ENCODE measurements at regions not wholly inside any gene's neighbourhood (a gene's known extent, or its start where the extent isn't known, plus 50 kb on each side); places are given as distances from the start of the nearest gene placed in this dataset.

DNA sequence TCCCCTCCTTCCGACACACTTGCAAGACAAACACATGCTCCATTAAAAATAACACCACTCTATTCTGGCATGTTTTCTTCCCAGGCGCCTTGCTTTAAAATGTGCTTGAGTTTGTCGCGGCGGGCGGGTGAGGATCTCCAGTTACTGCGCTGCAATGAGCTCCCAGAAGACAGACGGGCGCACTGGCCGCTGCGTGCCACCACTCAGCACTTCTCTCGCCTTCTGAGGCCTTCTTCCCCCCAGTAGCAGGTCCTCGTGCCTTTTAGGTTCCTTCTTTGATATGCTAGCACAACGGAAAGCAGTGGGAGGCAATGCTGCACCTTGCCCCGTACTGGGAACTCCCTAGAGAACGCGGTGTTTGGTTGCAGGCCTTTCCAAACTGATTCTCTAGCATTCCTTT is 279.5 kb upstream of the NR5A2 start:
- H3K4me3 ChIP-seq (ENCODE audit: low read length) = no peak overlapping the region
- H3K9ac ChIP-seq (ENCODE audit: extremely low read depth, low read length, poor library complexity, severe bottlenecking) = no peak overlapping the region
- H3K4me3 Mint-ChIP-seq = peak overlapping the region; percentile 36
- peak; percentile 83 for DNase-seq
- no peak overlapping the region for H3K27ac ChIP-seq (ENCODE audit: low read depth, low read length)
- WGBS, 2 experiments (ENCODE audit: insufficient coverage in 1 of 2, insufficient read length in 1 of 2) = 43 to 53% methylated on average over 14 to 17 of the region's 17 CpGs
- H3K4me1 ChIP-seq (ENCODE audit: control insufficient read depth, insufficient read depth, low read length) = no peaks in the 10 kb centered on the region
- peaks cover 9% of the 10 kb centered on the region for H3K27me3 ChIP-seq (ENCODE audit: control insufficient read depth, insufficient read depth, low read length, poor library complexity, severe bottlenecking)
- no peaks in the 10 kb centered on the region for H3K36me3 ChIP-seq (ENCODE audit: control insufficient read depth, insufficient read depth, low read length)
- H3K27ac Mint-ChIP-seq = no peak overlapping the region
- peaks cover 29% of the 10 kb centered on the region for H3K27me3 Mint-ChIP-seq (ENCODE audit: insufficient read depth)
- H3K9me3 Mint-ChIP-seq = no peaks in the 10 kb centered on the region
- H3K4me1 Mint-ChIP-seq = peaks cover 11% of the 10 kb centered on the region
- H3K36me3 Mint-ChIP-seq (ENCODE audit: low read depth) = no peaks in the 10 kb centered on the region
- peaks cover under 1% of the 10 kb centered on the region for H3K9me3 ChIP-seq (ENCODE audit: control insufficient read depth, low read length)
- TF ChIP-seq CTCF (conservative IDR thresholded peaks at IDR 0.05) = no peak

DNA sequence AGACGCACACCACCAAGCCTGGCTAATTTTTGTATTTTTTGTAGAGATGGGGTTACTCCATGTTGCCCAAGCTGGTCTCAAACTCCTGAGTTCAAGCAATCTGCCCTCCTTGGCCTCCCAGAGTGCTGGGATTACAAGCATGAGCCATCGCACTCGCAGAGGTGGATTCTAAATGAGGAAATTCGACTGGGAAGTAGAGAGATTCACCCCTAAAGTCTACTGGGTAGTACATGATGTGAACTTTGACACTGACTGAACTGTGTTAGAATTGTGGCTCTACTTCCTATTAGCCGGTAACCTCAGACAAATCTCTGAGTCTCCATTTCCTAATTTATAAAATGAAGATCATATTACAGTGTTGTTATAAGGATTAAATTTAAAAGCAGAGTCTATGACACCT is 276.0 kb upstream of the NR5A2 start:
- no peak for DNase-seq
- WGBS, 2 experiments (ENCODE audit: insufficient coverage in 1 of 2, insufficient read length in 1 of 2) = 85 to 89% methylated on average over 3 to 5 of the region's 5 CpGs
- Mint-ChIP-seq H3K4me3 (no peak overlapping the region), H3K27ac (no peak overlapping the region), H3K36me3 (ENCODE audit: low read depth) (no peaks in the 10 kb centered on the region), H3K4me1 (peaks cover 9% of the 10 kb centered on the region), H3K27me3 (ENCODE audit: insufficient read depth) (peaks cover 21% of the 10 kb centered on the region), H3K9me3 (peaks cover 8% of the 10 kb centered on the region)
- Histone ChIP-seq H3K27ac (ENCODE audit: low read depth, low read length) (no peak overlapping the region), H3K9ac (ENCODE audit: extremely low read depth, low read length, poor library complexity, severe bottlenecking) (no peak overlapping the region), H3K4me1 (ENCODE audit: control insufficient read depth, insufficient read depth, low read length) (no peaks in the 10 kb centered on the region), H3K9me3 (ENCODE audit: control insufficient read depth, low read length) (peaks cover 9% of the 10 kb centered on the region), H3K36me3 (ENCODE audit: control insufficient read depth, insufficient read depth, low read length) (no peaks in the 10 kb centered on the region), H3K4me3 (ENCODE audit: low read length) (no peak overlapping the region), H3K27me3 (ENCODE audit: control insufficient read depth, insufficient read depth, low read length, poor library complexity, severe bottlenecking) (peaks cover 9% of the 10 kb centered on the region)
- TF ChIP-seq CTCF (conservative IDR thresholded peaks at IDR 0.05) = no peak

GRCh38 chr1:199751962-199752687 is 275.4 kb upstream of the NR5A2 start:
- no peak overlapping the region for H3K27ac ChIP-seq (ENCODE audit: low read depth, low read length)
- H3K4me3 Mint-ChIP-seq = no peak overlapping the region
- no peak overlapping the region for H3K9ac ChIP-seq (ENCODE audit: extremely low read depth, low read length, poor library complexity, severe bottlenecking)
- H3K9me3 Mint-ChIP-seq = peaks cover 8% of the 10 kb centered on the region
- no peak for DNase-seq
- peaks cover 9% of the 10 kb centered on the region for H3K27me3 ChIP-seq (ENCODE audit: control insufficient read depth, insufficient read depth, low read length, poor library complexity, severe bottlenecking)
- H3K9me3 ChIP-seq (ENCODE audit: control insufficient read depth, low read length) = peaks cover 9% of the 10 kb centered on the region
- H3K4me3 ChIP-seq (ENCODE audit: low read length) = no peak overlapping the region
- H3K27ac Mint-ChIP-seq = no peak overlapping the region
- H3K4me1 Mint-ChIP-seq = peaks cover 9% of the 10 kb centered on the region
- H3K36me3 ChIP-seq (ENCODE audit: control insufficient read depth, insufficient read depth, low read length) = no peaks in the 10 kb centered on the region
- no peaks in the 10 kb centered on the region for H3K36me3 Mint-ChIP-seq (ENCODE audit: low read depth)
- H3K4me1 ChIP-seq (ENCODE audit: control insufficient read depth, insufficient read depth, low read length) = no peaks in the 10 kb centered on the region
- no peak for TF ChIP-seq CTCF (conservative IDR thresholded peaks at IDR 0.05)
- H3K27me3 Mint-ChIP-seq (ENCODE audit: insufficient read depth) = peaks cover 16% of the 10 kb centered on the region
- WGBS, 2 experiments (ENCODE audit: insufficient coverage in 1 of 2, insufficient read length in 1 of 2) = 92% methylated on average over 4 of the region's 4 CpGs

Measured in endodermal cell (in vitro differentiated cells).